Mesenchymal stem cell (in vitro differentiated cells and primary cell): ENCODE measurements at regions not wholly inside any gene's neighbourhood (a gene's known extent, or its start where the extent isn't known, plus 50 kb on each side); places are given as distances from the start of the nearest gene placed in this dataset.

Experiments
- DNase-seq: peaks from one replicate; pipeline ENCODE4 v3.0.0-alpha.2; 2013
- H2AFZ ChIP-seq: one replicate; pipeline ENCODE4 v1.6.1; 2013; ENCODE audit warnings: low read depth, mild to moderate bottlenecking, control low read depth, inconsistent platforms, low read length, moderate library complexity
- H2AK5ac ChIP-seq: 2 replicates; pipeline ENCODE4 v1.6.1; 2013; ENCODE audit warnings: low read length, moderate library complexity, mild to moderate bottlenecking, inconsistent platforms; ENCODE audit not compliant: severe bottlenecking
- H2BK120ac ChIP-seq: one replicate; pipeline ENCODE4 v1.6.1; 2013; ENCODE audit warnings: low read depth, mild to moderate bottlenecking, inconsistent platforms, low read length, moderate library complexity
- H2BK12ac ChIP-seq, 2 experiments: one replicate each; pipeline ENCODE4 v1.6.1; 2013; ENCODE audit warnings: inconsistent platforms in 2 of 2, low read length in 2 of 2, mild to moderate bottlenecking in 2 of 2, moderate library complexity in 2 of 2, control low read depth in 1 of 2
- H2BK15ac ChIP-seq: one replicate; pipeline ENCODE4 v1.6.1; 2013; ENCODE audit warnings: mild to moderate bottlenecking, low read depth, inconsistent platforms; ENCODE audit not compliant: poor library complexity, severe bottlenecking
- H2BK5ac ChIP-seq: 2 replicates; pipeline ENCODE4 v1.6.1; 2013; ENCODE audit warnings: low read depth, mild to moderate bottlenecking, low read length, control low read depth, inconsistent platforms; ENCODE audit not compliant: poor library complexity, severe bottlenecking
- H3K14ac ChIP-seq, 2 experiments: one replicate each; pipeline ENCODE4 v1.6.1; 2013; ENCODE audit warnings: inconsistent platforms in 2 of 2, low read length in 2 of 2, control low read depth in 1 of 2, mild to moderate bottlenecking in 1 of 2, moderate library complexity in 1 of 2
- H3K18ac ChIP-seq, 2 experiments: one replicate each; pipeline ENCODE4 v1.6.1; 2013; ENCODE audit warnings: inconsistent platforms in 2 of 2, low read length in 2 of 2, control low read depth in 1 of 2, low read depth in 1 of 2, mild to moderate bottlenecking in 1 of 2
- H3K23ac ChIP-seq, 2 experiments: one replicate each; pipeline ENCODE4 v1.6.1; 2013; ENCODE audit warnings: inconsistent platforms in 2 of 2, low read length in 2 of 2, mild to moderate bottlenecking in 2 of 2, moderate library complexity in 2 of 2, control low read depth in 1 of 2
- H3K27ac ChIP-seq: 2 replicates; pipeline ENCODE4 v1.5.1; 2013; ENCODE audit warnings: mild to moderate bottlenecking, moderate library complexity, low read length, control low read depth, inconsistent platforms; ENCODE audit not compliant: poor library complexity, severe bottlenecking
- H3K27me3 ChIP-seq, 2 experiments: 2 replicates each; pipeline versions ENCODE4 v1.6.1 to v1.7.0; 2013; ENCODE audit warnings: low read length in 2 of 2, mild to moderate bottlenecking in 2 of 2, moderate library complexity in 2 of 2, control low read depth in 1 of 2, inconsistent platforms in 1 of 2; ENCODE audit not compliant: control insufficient read depth in 1 of 2, insufficient read depth in 1 of 2
- H3K36me3 ChIP-seq, 2 experiments: 2 replicates each; pipeline versions ENCODE4 v1.6.1 to v1.7.0; 2013; ENCODE audit warnings: low read length in 2 of 2, control low read depth in 1 of 2, inconsistent platforms in 1 of 2, low read depth in 1 of 2, mild to moderate bottlenecking in 1 of 2; ENCODE audit not compliant: insufficient read depth in 2 of 2, control insufficient read depth in 1 of 2
- H3K4ac ChIP-seq, 2 experiments: one replicate each; pipeline ENCODE4 v1.6.1; 2013; ENCODE audit warnings: inconsistent platforms in 2 of 2, low read length in 2 of 2, mild to moderate bottlenecking in 2 of 2, moderate library complexity in 2 of 2, control low read depth in 1 of 2, low read depth in 1 of 2
- H3K4me1 ChIP-seq: 2 replicates; pipeline ENCODE4 v1.6.1; 2013; ENCODE audit warnings: low read depth, low read length, control low read depth; ENCODE audit not compliant: control insufficient read depth, insufficient read depth
- H3K4me2 ChIP-seq: 2 replicates; pipeline ENCODE4 v1.6.1; 2013; ENCODE audit warnings: low read length, mild to moderate bottlenecking, inconsistent platforms; ENCODE audit not compliant: poor library complexity, severe bottlenecking
- H3K4me3 ChIP-seq, 2 experiments: 2 replicates each; pipeline versions ENCODE4 v1.5.1 to v1.7.0; 2013; ENCODE audit warnings: low read length in 2 of 2, mild to moderate bottlenecking in 2 of 2, control low read depth in 1 of 2, low read depth in 1 of 2; ENCODE audit not compliant: insufficient read depth in 1 of 2
- H3K79me1 ChIP-seq: replicated peaks from 2 replicates; pipeline ENCODE4 v1.6.1; 2013; ENCODE audit warnings: mild to moderate bottlenecking, control low read depth, low read length, inconsistent platforms; ENCODE audit not compliant: poor library complexity, severe bottlenecking
- H3K9ac ChIP-seq: 2 replicates; pipeline ENCODE4 v1.7.0; 2013; ENCODE audit warnings: mild to moderate bottlenecking, low read length, moderate library complexity
- H3K9me3 ChIP-seq: 2 replicates; pipeline ENCODE4 v1.7.0; 2013; ENCODE audit warnings: mild to moderate bottlenecking, low read length; ENCODE audit not compliant: control insufficient read depth
- H4K8ac ChIP-seq: one replicate; pipeline ENCODE4 v1.6.1; 2013; ENCODE audit warnings: inconsistent platforms, mild to moderate bottlenecking, low read length, moderate library complexity
- H4K91ac ChIP-seq: one replicate; pipeline ENCODE4 v1.6.1; 2013; ENCODE audit warnings: mild to moderate bottlenecking, low read length, inconsistent platforms
- WGBS: methylation state at CpG from one replicate; pipeline ENCODE4 v1.1.7; 2013; ENCODE audit warnings: mixed read lengths; 5-methylcytosine and 5-hydroxymethylcytosine counted together

GRCh38 chr3:153970741-153971347, 150.3 kb upstream of the ARHGEF26 start:
- no peak overlapping the region for H3K18ac ChIP-seq
- no peaks in the 10 kb centered on the region for H3K27me3 ChIP-seq
- H3K14ac ChIP-seq = no peak overlapping the region
- H2BK5ac ChIP-seq = no peak overlapping the region
- H3K27ac ChIP-seq = no peak overlapping the region
- H3K4me3 ChIP-seq = no peak overlapping the region
- peak; percentile 26 for DNase-seq
- WGBS = 43% methylated on average over 1 of the region's 1 CpG
- H2BK120ac ChIP-seq = no peak overlapping the region
- no peak overlapping the region for H3K4ac ChIP-seq
- H3K36me3 ChIP-seq = no peaks in the 10 kb centered on the region
- no peak overlapping the region for H3K9ac ChIP-seq
- H2BK12ac ChIP-seq = no peak overlapping the region
- H2AFZ ChIP-seq = no peak overlapping the region
- no peak overlapping the region for H2BK15ac ChIP-seq
- H4K8ac ChIP-seq = no peak overlapping the region
- H3K9me3 ChIP-seq = no peaks in the 10 kb centered on the region
- H2AK5ac ChIP-seq = no peak overlapping the region
- no peak overlapping the region for H4K91ac ChIP-seq
- no peak overlapping the region for H3K4me2 ChIP-seq
- H3K23ac ChIP-seq = no peak overlapping the region
- no peaks in the 10 kb centered on the region for H3K79me1 ChIP-seq
- H3K4me1 ChIP-seq = no peaks in the 10 kb centered on the region

DNA sequence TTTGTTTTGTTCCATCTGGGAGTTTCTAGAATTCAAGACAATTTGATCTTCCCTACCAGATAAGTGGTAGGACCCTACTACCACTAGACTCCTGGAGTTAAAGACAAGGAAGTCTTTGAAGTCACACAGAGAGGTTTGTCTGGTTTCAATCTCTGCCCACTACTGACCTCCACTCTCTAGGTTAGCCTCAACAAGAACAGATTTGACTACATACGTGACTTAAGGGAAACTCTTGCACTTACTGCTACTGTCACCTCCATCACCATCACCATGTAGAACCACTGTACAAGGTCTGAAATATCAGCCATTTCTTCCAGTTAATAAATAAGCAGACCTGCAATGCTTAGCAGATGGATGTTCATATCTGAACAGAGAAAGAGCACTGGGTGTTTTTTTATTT, 148.3 kb upstream of the ARHGEF26 start:
- Histone ChIP-seq H3K9me3 (no peaks in the 10 kb centered on the region), H2AFZ (no peak overlapping the region)
- WGBS = 82% methylated on average over 1 of the region's 1 CpG

GRCh38 chr3:153973722-153974265, 147.4 kb upstream of the ARHGEF26 start:
- 74% methylated on average over 2 of the region's 3 CpGs for WGBS
- Histone ChIP-seq H3K79me1 (no peaks in the 10 kb centered on the region), H3K9ac (no peak overlapping the region), H2BK15ac (no peak overlapping the region), H2BK120ac (no peak overlapping the region), H3K4ac (no peak overlapping the region), H3K4me3 (no peak overlapping the region), H3K23ac (no peak overlapping the region), H2AK5ac (no peak overlapping the region), H3K27me3 (no peaks in the 10 kb centered on the region), H4K91ac (no peak overlapping the region), H3K14ac (no peak overlapping the region), H2AFZ (no peak overlapping the region), H3K9me3 (no peaks in the 10 kb centered on the region), H4K8ac (no peak overlapping the region), H3K4me2 (no peak overlapping the region), H2BK5ac (no peak overlapping the region), H3K27ac (no peak overlapping the region), H3K36me3 (no peaks in the 10 kb centered on the region), H3K4me1 (no peaks in the 10 kb centered on the region), H3K18ac (no peak overlapping the region), H2BK12ac (no peak overlapping the region)
- no peak for DNase-seq

More for the DNA sequence above, 148.3 kb upstream of the ARHGEF26 start:
- H2BK120ac ChIP-seq = no peak overlapping the region
- no peak overlapping the region for H2AK5ac ChIP-seq
- no peak overlapping the region for H3K23ac ChIP-seq
- H2BK5ac ChIP-seq = no peak overlapping the region
- no peak overlapping the region for H3K27ac ChIP-seq
- H4K91ac ChIP-seq = no peak overlapping the region
- H2BK15ac ChIP-seq = no peak overlapping the region
- H3K4ac ChIP-seq = no peak overlapping the region
- H3K27me3 ChIP-seq = no peaks in the 10 kb centered on the region
- no peak overlapping the region for H3K4me2 ChIP-seq
- H3K9ac ChIP-seq = no peak overlapping the region
- no peak overlapping the region for H4K8ac ChIP-seq
- H3K18ac ChIP-seq = no peak overlapping the region
- H3K14ac ChIP-seq = no peak overlapping the region
- H3K79me1 ChIP-seq = no peaks in the 10 kb centered on the region
- no peak for DNase-seq
- H2BK12ac ChIP-seq = no peak overlapping the region
- H3K4me3 ChIP-seq = no peak overlapping the region
- no peaks in the 10 kb centered on the region for H3K4me1 ChIP-seq
- H3K36me3 ChIP-seq = no peaks in the 10 kb centered on the region

GRCh38 chr3:153974614-153975013, 146.6 kb upstream of the ARHGEF26 start:
- no peak overlapping the region for H2BK120ac ChIP-seq
- H2BK5ac ChIP-seq = no peak overlapping the region
- H2AFZ ChIP-seq = no peak overlapping the region
- no peak overlapping the region for H3K23ac ChIP-seq
- no peak overlapping the region for H2BK12ac ChIP-seq
- H3K27me3 ChIP-seq = no peaks in the 10 kb centered on the region
- H3K36me3 ChIP-seq = no peaks in the 10 kb centered on the region
- no peak overlapping the region for H3K4me3 ChIP-seq
- no peak overlapping the region for H3K18ac ChIP-seq
- no peak overlapping the region for H3K27ac ChIP-seq
- H3K9ac ChIP-seq = no peak overlapping the region
- no peak overlapping the region for H2AK5ac ChIP-seq
- H3K14ac ChIP-seq = no peak overlapping the region
- H3K4ac ChIP-seq = no peak overlapping the region
- H3K9me3 ChIP-seq = no peaks in the 10 kb centered on the region
- H3K4me1 ChIP-seq = no peaks in the 10 kb centered on the region
- H3K79me1 ChIP-seq = no peaks in the 10 kb centered on the region
- DNase-seq = no peak
- no peak overlapping the region for H3K4me2 ChIP-seq
- no peak overlapping the region for H2BK15ac ChIP-seq
- H4K8ac ChIP-seq = no peak overlapping the region
- no peak overlapping the region for H4K91ac ChIP-seq
